NCI-H1417 (cell line): ENCODE measurements at regions not wholly inside any gene's neighbourhood (a gene's known extent, or its start where the extent isn't known, plus 50 kb on each side); places are given as distances from the start of the nearest gene placed in this dataset.
A peak's percentile ranks its signal among the peaks of the same experiment; 100 is the strongest.

ENCODE experiments used
- DNase-seq, 3 experiments: peaks; one replicate each; lab custom pipeline; 2025; lab: John Stamatoyannopoulos, UW

GRCh38 chr5:87949676-87950631 is 318.7 kb downstream of the TMEM161B start:
- DNase-seq, result peak in 1 of 3 experiments; percentile 34

GRCh38 chr5:87948486-87948885 is 320.2 kb downstream of the TMEM161B start:
- no peak for DNase-seq

- no peak for DNase-seq
These were observed 322.4 kb downstream of the TMEM161B start for GRCh38 chr5:87946271-87946670.

DNA sequence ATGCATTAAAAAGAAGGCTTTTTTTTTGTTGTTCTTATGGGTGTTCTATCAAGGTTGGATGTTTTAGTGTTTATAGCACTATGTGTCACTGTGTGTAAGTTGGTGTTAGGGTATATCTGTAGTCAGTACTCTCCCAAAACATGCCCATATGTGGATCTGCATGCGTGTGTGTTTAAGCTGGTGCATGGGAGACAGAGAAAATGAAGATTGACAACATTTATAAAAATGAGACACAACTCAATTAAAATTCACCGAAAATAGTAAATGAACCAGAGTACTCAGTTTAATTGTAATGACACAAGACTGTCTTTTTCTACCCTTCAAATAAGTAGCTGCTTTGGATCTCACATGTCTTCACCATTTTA is 323.4 kb downstream of the TMEM161B start:
- DNase-seq, result no peak

- peak in 2 of 3 experiments; percentile 68 to 90 for DNase-seq
These were observed 323.9 kb downstream of the TMEM161B start for GRCh38 chr5:87944553-87945285.

GRCh38 chr5:87940775-87941174 is 327.9 kb downstream of the TMEM161B start:
- DNase-seq, result no peak

DNA sequence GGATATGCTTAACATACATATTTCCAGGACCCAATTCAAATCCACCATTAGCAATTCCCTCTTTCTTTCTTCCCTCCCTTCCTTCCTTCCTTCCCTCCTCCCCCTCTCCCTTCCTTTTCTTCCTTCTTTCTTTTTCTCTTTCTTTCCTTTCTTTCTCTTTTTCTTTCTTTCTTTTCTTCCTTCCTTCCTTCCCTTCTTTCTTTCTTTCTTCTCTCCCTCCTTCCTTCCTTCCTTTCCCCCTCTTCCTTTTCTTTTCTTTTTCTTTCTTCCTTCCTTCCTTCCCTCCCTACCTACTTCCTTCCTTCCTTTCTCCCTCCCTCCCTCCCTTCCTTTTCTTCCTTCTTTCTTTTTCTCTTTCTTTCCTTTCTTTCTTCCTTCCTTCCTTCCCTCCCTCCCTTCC is 332.0 kb downstream of the TMEM161B start:
- DNase-seq, result no peak

GRCh38 chr5:87924436-87924835 is 344.2 kb downstream of the TMEM161B start:
- no peak for DNase-seq

DNA sequence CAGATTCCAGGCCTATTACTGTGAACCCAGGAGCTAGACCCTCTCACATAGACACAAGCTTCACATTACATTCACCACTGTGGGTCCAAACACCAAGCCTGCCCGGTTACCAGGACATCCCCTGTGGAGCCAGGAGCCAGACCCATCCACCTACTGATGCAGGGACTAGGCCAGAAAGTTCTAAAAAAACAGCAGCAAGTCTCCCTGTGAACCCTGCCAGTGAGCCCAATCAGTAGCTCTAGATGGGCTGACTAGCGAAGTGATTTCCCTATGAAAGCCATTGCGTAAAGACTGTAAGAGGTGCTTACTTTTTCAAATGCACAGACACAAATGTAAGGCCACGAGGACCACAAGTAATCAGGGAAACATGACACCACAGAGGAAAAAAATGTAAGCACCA is 352.3 kb downstream of the TMEM161B start:
- no peak for DNase-seq

DNA sequence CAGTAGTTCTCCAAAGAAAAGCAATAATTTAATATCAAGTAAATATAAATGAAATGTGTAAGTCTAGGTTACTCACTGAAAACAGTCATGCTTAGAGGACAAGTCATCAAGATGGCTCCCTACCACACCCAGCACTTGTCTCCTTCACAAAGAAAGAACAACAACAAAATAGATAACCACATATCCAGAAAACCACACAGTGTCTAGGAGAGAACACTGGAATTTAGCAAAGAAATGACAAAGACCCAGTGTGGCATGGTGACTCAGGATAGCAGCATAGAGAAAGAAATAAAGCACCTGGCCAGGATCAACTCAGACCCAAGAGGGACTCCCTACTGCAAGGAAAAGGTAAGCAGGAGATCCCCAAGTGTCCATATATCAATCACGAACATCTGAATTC is 356.2 kb downstream of the TMEM161B start:
- DNase-seq, result no peak

DNA sequence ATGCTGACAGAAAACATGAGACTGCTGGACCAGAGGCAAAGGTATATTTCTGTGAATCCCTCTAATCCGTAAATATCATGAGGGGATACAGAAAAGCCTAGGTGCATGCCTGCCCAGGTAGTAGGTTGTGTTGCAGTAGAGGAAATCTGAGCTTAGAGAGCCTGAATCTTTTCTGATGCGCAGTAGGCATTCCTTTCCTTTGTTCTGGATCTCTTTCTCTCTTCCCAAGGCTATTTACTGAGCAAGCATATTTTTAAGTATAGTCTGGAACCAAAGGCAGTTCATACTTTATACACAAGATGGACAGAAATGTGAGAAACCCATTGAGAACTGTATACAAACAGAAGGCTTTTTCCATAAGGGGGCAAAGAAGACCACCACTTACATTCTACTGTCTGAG is 359.3 kb downstream of the TMEM161B start:
- DNase-seq, result no peak

GRCh38 chr5:87906962-87907361 is 361.7 kb downstream of the TMEM161B start:
- DNase-seq, result no peak

DNA sequence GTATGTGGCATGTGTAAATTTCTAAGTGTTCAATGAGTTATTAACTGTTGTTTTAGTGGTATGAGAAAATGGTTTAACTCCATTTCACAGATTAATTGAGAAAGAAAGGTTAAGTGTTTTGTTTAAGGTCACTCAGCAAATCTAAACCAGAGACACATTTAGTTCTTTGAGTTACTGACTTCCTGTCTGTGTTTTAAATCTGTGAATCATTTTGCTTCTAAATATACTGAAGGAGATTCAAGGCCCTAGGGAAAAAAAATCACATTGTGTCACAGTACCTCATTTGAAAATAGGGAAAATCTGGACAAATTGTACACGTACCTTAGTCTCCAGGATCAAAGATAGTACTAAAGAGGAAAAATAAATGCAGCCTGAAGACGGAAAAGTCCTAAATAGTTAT is 368.2 kb downstream of the TMEM161B start:
- no peak for DNase-seq

DNA sequence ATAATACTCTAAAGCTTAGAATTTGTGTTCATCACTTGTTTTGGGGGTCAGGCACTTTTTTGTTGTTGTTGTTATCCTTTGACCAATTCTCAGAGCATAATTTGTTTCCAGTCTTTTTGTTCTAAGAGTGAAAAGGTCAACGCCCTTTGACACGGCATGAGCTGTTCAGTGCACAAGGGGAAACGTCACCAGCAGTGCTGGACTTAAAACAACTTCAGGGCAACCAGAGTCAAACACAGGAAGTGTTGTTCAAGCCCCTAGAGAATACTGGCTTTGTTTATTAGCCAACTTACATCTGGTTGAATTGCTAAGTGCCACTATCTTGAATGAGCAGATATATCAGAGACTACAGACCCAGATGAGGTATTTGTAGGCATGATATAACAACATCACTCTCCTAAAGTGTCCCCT is 368.9 kb downstream of the TMEM161B start:
- no peak for DNase-seq

- DNase-seq, result peak in 1 of 3 experiments; percentile 6
These were observed 369.4 kb downstream of the TMEM161B start for GRCh38 chr5:87899208-87899661.

DNA sequence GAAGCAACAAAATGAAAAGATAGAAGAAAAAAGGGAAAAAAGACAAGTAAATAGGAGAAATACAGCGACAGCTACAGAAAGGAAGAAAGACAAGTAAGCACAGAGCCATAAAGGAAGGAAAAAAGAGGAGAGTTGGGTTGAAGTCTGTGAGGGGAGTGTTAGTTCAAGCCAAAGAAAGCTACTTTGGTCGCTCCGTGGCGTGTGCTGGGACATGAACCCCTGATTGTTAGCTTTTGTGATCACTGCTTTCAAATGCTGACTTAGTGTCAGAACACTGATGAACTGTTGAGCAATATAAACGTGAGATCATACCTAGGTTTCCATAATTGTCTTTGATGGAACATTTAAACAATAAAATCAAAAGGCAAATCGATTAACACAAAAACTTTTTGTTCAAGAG is 370.1 kb downstream of the TMEM161B start:
- no peak for DNase-seq

DNA sequence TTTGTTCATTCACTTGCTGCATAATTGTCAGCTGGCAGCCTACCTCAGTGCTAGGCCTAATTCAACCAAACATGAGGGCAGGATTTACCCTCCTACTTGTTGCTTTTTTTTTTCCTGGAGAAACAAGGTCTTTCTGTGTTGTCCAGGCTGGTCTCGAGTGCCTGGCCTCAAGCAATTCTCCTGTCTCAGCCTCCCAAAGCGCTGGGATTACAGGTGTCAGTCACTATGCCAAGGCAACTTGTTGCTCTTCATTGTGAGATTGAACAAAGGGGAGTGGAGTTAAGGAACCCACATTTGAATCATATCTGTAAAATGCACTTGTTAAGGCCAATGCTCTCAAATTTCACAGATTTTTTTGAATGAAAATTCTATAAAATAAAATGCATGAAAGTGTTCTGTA is 380.5 kb downstream of the TMEM161B start:
- DNase-seq, result no peak

DNA sequence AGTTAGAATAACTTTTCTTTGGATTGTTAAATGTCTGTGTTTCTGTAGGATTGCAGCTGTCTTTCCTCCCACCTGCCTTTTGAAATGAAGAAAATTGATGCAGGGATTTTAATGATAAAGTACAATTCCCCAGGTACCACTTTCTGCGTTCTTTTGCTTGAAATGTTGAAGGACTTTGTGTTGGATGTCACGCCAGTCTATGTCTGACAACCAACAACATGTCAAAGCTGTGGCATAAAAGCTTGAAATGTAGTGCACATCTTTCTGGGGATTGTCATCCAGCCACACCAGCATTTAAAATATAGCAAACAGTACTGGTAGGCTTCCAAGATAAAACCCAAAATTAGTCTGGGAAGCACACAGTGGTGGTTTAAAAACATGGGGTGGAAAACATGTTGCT is 381.4 kb downstream of the TMEM161B start:
- no peak for DNase-seq

DNA sequence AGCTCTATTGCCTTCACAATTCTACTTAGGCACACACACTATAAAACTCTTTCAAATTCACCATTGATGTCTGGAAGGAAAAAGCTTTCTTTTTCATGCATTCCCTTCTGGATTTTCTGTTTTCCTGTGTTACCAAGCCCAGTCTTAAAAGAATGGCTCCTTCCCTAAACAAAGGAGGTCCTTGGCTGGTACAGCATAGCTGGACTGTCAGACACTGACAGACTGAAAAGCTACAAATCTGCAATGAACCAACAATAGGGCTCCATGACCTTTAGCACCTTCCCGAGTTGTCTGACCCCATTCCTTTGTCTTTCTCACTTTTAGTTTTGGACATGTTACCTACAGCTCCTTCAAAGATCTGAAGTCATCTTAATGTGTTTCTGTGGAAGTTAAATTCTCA is 382.5 kb downstream of the TMEM161B start:
- no peak for DNase-seq

DNA sequence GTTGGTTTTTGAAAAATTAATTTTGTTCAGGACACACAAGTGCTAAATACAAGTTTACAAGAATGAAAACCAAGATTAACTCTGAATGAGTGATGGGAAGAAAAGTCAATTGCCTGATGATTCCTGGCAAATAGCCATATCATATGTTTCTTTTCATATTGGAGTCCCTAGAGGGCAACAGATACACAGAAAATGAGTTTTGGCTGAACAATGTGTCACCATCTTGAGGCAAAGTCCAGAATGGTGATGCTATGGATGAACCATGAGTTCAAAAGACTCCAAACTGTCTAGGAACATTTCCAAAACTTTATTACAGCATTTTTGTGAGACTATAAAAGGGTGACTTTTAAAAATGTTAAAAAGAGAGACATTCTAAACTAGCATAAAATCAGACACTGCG is 382.9 kb downstream of the TMEM161B start:
- peak in 1 of 3 experiments; percentile 29 for DNase-seq

DNA sequence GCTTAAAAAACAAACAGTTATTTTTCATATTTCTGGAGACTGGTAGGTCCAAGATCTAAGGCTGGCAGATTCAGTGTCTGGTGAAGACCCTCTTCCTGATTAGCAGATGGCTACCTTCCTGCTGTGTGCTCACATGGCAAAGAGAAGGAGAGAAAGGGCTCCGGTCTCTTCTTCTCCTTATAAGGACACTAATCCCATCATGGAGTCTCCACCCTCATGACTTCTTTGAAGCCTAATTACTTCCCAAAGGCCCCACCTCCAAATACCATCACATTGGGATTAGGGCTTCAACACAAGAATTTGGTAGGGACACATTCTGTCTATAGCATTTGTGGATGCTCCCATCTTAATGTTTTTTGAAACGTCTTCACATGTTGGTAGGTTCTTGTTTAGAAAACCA is 391.1 kb downstream of the TMEM161B start:
- DNase-seq, result no peak

DNA sequence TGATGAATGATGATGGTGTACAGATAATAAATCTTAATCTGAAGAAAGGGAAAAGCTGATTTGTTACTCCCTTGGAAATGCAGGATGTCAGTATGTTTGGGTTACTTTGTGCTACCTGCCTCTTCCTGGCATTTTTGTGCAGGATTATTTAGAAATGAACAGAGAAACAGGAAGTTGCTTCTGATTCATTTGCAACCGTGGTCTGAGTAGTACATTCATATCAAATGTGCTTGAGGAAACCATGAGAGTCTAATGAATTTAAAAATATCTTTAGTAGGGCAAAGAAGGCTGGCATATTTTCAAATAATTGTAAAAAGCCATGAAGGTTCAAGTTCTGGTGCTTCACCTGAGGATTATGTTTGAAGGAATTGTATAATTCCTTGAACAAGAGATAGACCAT is 391.6 kb downstream of the TMEM161B start:
- DNase-seq, result no peak

- peak in 1 of 3 experiments; percentile 6 for DNase-seq
These were observed 392.0 kb downstream of the TMEM161B start for GRCh38 chr5:87876616-87877015.
